ENCODE measurements at regions not wholly inside any gene's neighbourhood (a gene's known extent, or its start where the extent isn't known, plus 50 kb on each side); places are given as distances from the start of the nearest gene placed in this dataset.

DNA sequence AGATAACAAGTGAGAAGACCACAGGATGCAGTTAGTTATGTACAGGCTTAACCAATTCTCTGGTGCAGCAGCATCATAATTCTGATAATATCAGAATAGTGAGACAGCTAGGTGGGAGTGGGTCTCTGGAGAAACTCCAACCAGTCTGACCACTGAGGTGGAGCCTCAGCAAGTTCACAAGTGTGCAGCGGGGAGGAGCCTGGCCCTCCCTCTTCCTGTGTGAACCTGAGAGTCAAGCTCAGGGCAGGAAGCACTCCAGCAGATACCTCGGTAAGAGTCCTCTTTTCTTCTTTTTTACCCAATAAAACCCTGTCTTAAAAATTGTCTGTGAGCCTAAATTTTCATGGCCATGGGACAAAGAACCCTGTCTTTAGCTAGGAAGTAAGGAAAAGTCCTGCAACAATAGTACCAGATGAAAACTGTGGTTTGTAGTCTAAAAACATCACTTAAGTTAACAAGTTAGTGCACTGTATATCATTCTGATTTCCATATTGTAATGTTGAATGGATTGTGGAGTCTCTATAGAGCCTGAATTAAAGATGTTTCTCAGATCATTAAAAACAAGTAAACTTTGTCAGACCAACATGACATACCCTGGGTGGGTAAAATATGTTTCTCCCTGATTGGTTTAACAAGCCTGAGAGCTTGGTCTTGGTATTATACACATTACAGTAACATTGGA is 370.8 kb downstream of the TMEM182 start:
- no peaks in the 10 kb centered on the region for H3K36me3 Mint-ChIP-seq
- DNase-seq (ENCODE audit: extremely low spot score, unreplicated experiment): no peak
- no peaks in the 10 kb centered on the region for H3K4me1 Mint-ChIP-seq (ENCODE audit: unreplicated experiment)
- no peaks in the 10 kb centered on the region for H3K27me3 Mint-ChIP-seq
- TF ChIP-seq, protein P1, sequence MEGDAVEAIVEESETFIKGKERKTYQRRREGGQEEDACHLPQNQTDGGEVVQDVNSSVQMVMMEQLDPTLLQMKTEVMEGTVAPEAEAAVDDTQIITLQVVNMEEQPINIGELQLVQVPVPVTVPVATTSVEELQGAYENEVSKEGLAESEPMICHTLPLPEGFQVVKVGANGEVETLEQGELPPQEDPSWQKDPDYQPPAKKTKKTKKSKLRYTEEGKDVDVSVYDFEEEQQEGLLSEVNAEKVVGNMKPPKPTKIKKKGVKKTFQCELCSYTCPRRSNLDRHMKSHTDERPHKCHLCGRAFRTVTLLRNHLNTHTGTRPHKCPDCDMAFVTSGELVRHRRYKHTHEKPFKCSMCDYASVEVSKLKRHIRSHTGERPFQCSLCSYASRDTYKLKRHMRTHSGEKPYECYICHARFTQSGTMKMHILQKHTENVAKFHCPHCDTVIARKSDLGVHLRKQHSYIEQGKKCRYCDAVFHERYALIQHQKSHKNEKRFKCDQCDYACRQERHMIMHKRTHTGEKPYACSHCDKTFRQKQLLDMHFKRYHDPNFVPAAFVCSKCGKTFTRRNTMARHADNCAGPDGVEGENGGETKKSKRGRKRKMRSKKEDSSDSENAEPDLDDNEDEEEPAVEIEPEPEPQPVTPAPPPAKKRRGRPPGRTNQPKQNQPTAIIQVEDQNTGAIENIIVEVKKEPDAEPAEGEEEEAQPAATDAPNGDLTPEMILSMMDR (conservative IDR thresholded peaks at IDR 0.05): no peak
- no peaks in the 10 kb centered on the region for H3K9me3 Mint-ChIP-seq
- no peak overlapping the region for H3K4me3 Mint-ChIP-seq
- no peak overlapping the region for H3K27ac Mint-ChIP-seq

DNA sequence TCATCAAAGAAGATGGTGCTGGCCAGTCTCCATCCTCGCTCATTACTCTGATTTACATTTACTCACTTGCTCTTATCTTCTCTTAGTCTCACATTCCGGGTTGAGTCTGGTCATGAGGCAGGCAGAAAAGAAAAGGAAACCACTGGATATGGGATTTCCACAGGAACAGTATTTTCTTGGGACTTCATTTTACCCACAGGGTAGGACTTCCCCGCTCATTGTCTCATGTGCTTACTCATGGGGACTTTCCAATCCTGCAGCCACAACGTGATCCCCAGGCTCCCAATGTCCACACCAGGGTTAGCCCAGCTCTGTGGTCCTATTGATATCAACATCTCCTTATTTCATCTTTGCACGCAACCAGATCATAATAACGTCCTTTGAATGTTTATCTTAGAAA is 373.8 kb downstream of the TMEM182 start:
- no peak overlapping the region for H3K4me3 Mint-ChIP-seq
- TF ChIP-seq, protein P1 (conservative IDR thresholded peaks at IDR 0.05): no peak
- H3K9me3 Mint-ChIP-seq: no peaks in the 10 kb centered on the region
- H3K36me3 Mint-ChIP-seq: no peaks in the 10 kb centered on the region
- H3K27me3 Mint-ChIP-seq: peaks cover 6% of the 10 kb centered on the region
- H3K27ac Mint-ChIP-seq: no peak overlapping the region
- H3K4me1 Mint-ChIP-seq (ENCODE audit: unreplicated experiment): no peaks in the 10 kb centered on the region
- no peak for DNase-seq (ENCODE audit: extremely low spot score, unreplicated experiment)

DNA sequence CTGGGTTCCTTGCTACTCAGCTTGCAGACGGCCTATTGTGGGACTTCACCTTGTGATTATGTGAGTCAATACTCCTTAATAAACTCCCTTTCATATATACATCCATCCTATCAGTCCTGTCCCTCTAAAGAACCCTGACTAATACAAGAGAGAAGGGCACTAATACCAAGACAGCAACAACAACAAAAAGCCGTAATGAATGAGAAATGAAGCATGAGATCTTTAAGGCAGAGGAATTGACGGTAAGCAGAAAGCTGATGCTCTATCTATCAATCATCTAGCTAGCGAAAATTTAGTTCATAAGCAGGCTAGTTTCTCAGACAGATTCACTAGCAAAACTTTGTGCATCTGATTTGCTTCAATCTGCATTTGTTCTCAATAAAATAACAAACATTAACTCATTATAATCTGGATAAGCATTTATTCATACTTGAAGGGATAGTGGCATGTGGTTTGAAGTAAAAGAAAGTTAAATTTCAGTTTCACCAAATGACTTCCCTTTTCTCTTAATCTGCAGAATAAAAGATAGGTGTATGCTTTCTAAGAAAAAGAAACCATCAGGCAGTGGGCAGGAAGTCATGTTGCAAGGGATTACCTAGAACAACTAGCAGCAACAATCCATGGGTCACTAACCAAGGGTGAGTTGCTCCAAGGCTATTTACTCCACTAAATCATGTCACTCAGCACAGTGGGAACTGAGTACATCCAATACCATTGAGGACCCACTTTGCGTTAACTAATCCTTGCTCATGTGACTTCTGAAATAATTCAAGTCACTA is 376.5 kb downstream of the TMEM182 start:
- H3K9me3 Mint-ChIP-seq: no peaks in the 10 kb centered on the region
- TF ChIP-seq, protein P1 (conservative IDR thresholded peaks at IDR 0.05): no peak
- no peak overlapping the region for H3K27ac Mint-ChIP-seq
- H3K36me3 Mint-ChIP-seq: no peaks in the 10 kb centered on the region
- peaks cover 6% of the 10 kb centered on the region for H3K27me3 Mint-ChIP-seq
- DNase-seq (ENCODE audit: extremely low spot score, unreplicated experiment): no peak
- no peak overlapping the region for H3K4me3 Mint-ChIP-seq
- no peaks in the 10 kb centered on the region for H3K4me1 Mint-ChIP-seq (ENCODE audit: unreplicated experiment)

DNA sequence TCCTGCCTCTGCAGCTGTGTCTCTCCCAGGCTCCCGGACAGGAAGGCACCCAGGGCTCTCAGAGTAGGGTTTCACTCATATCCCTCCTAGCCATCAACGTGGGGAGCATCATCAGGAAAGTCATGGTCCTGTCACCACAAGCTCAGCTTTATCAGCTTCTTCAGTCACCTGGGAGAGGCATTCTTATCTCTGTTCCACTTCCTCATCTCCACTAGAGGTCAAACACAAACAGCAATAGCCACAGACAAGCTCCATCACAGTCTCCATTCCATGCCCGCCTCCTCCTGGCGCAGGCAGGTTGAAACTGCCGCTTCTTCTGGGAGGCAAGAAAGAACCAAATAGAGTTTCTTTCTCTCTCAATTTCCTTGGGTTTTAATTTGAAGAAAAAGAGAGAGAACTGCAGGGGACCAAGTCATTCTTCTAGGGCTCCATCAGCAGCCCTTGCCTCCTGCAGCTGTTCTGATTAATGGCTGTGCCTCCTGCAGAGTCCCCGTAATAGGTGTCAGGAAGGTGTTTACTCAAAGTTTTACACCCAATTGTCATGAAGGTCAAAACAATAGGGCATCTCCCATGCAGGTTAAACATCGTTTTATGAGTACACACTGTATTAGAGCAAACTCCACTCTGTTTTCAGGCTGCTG is 377.9 kb downstream of the TMEM182 start:
- Mint-ChIP-seq H3K4me1 (ENCODE audit: unreplicated experiment) (no peaks in the 10 kb centered on the region), H3K27ac (no peak overlapping the region), H3K9me3 (no peaks in the 10 kb centered on the region), H3K27me3 (peaks cover 6% of the 10 kb centered on the region), H3K4me3 (no peak overlapping the region), H3K36me3 (no peaks in the 10 kb centered on the region)
- TF ChIP-seq, protein P1 (conservative IDR thresholded peaks at IDR 0.05): no peak
- DNase-seq (ENCODE audit: extremely low spot score, unreplicated experiment): no peak

DNA sequence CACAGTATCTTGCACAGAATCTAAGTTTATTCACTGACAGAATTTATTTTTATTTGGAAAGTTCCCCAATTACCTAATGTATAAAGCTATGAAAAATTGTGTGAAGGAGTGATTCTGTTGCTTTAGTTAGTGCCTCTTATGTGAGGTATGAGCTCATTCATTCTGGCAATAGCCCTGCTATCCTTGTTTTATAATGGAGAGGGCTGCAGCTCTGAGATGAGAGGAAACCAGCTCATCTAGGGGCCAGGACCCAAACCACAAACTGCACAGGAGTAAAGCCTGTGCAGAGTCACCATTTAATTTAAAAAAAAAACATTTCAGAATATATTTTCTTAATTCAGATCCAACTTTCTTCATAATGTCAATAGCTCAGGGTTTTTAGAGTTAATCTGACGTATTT is 383.0 kb downstream of the TMEM182 start:
- peaks cover 3% of the 10 kb centered on the region for H3K27me3 Mint-ChIP-seq
- no peak overlapping the region for H3K4me3 Mint-ChIP-seq
- TF ChIP-seq, protein P1 (conservative IDR thresholded peaks at IDR 0.05): no peak
- H3K27ac Mint-ChIP-seq: no peak overlapping the region
- H3K9me3 Mint-ChIP-seq: no peaks in the 10 kb centered on the region
- no peak for DNase-seq (ENCODE audit: extremely low spot score, unreplicated experiment)
- H3K36me3 Mint-ChIP-seq: no peaks in the 10 kb centered on the region
- H3K4me1 Mint-ChIP-seq (ENCODE audit: unreplicated experiment): no peaks in the 10 kb centered on the region

All from type B pancreatic cell (in vitro differentiated cells).